CD4-positive, alpha-beta T cell (primary cell): ENCODE measurements at regions not wholly inside any gene's neighbourhood (a gene's known extent, or its start where the extent isn't known, plus 50 kb on each side); places are given as distances from the start of the nearest gene placed in this dataset.

ENCODE experiments used
- ATAC-seq: fragments of 200-7000 bp; cut with Tn5 transposase; one replicate; pipeline ENCODE4 v1.10.0; 2022; ENCODE audit warnings: mild to moderate bottlenecking; ENCODE audit not compliant: poor library complexity
- CTCF ChIA-PET: fragments of 350-600 bp; sonication (Branson Sonifier 250); formaldehyde crosslinking; loops from one replicate; lab custom pipeline; 2021; ENCODE audit warnings: antibody characterized with exemption, inconsistent platforms; lab: Charles Lee
- POLR2A ChIA-PET: fragments of 350-600 bp; sonication (Branson Sonifier 250); formaldehyde crosslinking; loops from one replicate; lab custom pipeline; 2021; ENCODE audit warnings: antibody characterized with exemption, inconsistent platforms; lab: Charles Lee
- DNase-seq, 14 experiments: peaks; one replicate each; pipeline ENCODE4 v3.0.0-alpha.2; 2013 to 2020; ENCODE audit warnings: mixed read lengths in 2 of 14
- H3K27ac ChIP-seq, 2 donors: one replicate each; pipeline versions ENCODE4 v1.5.1 to v1.7.0; 2013; ENCODE audit warnings: low read length in 2 of 2, low read depth in 1 of 2, mild to moderate bottlenecking in 1 of 2
- H3K27me3 ChIP-seq, 2 experiments: 1 replicate in 1 of 2; 2 replicates in 1 of 2; pipeline versions ENCODE4 v1.6.1 to v1.7.0; 2013; ENCODE audit warnings: low read length in 2 of 2, control low read depth in 1 of 2, mild to moderate bottlenecking in 1 of 2, moderate library complexity in 1 of 2; ENCODE audit not compliant: insufficient read depth in 2 of 2, control insufficient read depth in 1 of 2
- H3K36me3 ChIP-seq: one replicate; pipeline ENCODE4 v1.6.1; 2013; ENCODE audit warnings: low read length, control low read depth; ENCODE audit not compliant: insufficient read depth
- H3K4me1 ChIP-seq: one replicate; pipeline ENCODE4 v1.6.1; 2013; ENCODE audit warnings: low read length, control low read depth; ENCODE audit not compliant: insufficient read depth
- H3K4me3 ChIP-seq: one replicate; pipeline ENCODE4 v1.5.1; 2013; ENCODE audit warnings: mild to moderate bottlenecking, low read length, moderate library complexity
- H3K9me3 ChIP-seq, 2 experiments: 1 replicate in 1 of 2; 2 replicates in 1 of 2; pipeline versions ENCODE4 v1.6.1 to v1.7.0; 2013; ENCODE audit warnings: low read length in 2 of 2, mild to moderate bottlenecking in 2 of 2, control low read depth in 1 of 2, moderate library complexity in 1 of 2; ENCODE audit not compliant: control insufficient read depth in 1 of 2, insufficient read depth in 1 of 2
- H3K27ac Mint-ChIP-seq: one replicate; pipeline ENCODE4 v1.8.0; 2020; ENCODE audit warnings: mixed read lengths
- H3K27me3 Mint-ChIP-seq: one replicate; pipeline ENCODE4 v1.8.0; 2021; ENCODE audit warnings: mixed read lengths
- H3K36me3 Mint-ChIP-seq: one replicate; pipeline ENCODE4 v1.8.0; 2021; ENCODE audit warnings: low read depth, mixed read lengths
- H3K4me1 Mint-ChIP-seq: one replicate; pipeline ENCODE4 v1.8.0; 2021; ENCODE audit warnings: low read depth, mixed read lengths
- H3K4me3 Mint-ChIP-seq: one replicate; pipeline ENCODE4 v1.8.0; 2020; ENCODE audit warnings: mild to moderate bottlenecking, mixed read lengths
- H3K9me3 Mint-ChIP-seq: one replicate; pipeline ENCODE4 v1.8.0; 2020; ENCODE audit warnings: mixed read lengths
- CTCF ChIP-seq: fragments of 200-600 bp; IDR thresholded peaks from one replicate; pipeline ENCODE4 v1.8.0; 2022; ENCODE audit warnings: antibody characterized with exemption, mild to moderate bottlenecking
- intact Hi-C, 2 experiments: fragments of 100-400 bp; cut with DNase I in 1 of 2; cut with micrococcal nuclease in 1 of 2; formaldehyde crosslinking; loops; one replicate each; pipeline versions ENCODE4 v1.15.1 to v1.9.0; 2023 to 2025; cut with DNase I, micrococcal nuclease

GRCh38 chr3:168583977-168584376, 488.3 kb upstream of the GOLIM4 start:
- Histone ChIP-seq H3K36me3 (no peaks in the 10 kb centered on the region), H3K27ac (no peak overlapping the region), H3K9me3 (no peaks in the 10 kb centered on the region), H3K4me3 (no peak overlapping the region), H3K4me1 (no peaks in the 10 kb centered on the region), H3K27me3 (no peaks in the 10 kb centered on the region)
- ATAC-seq (no peak), DNase-seq (no peak)
- ChIA-PET CTCF (no interaction called here), POLR2A (no interaction called here)
- intact Hi-C loops, result no loop called here
- no peak overlapping the region for H3K4me3 Mint-ChIP-seq
- no peaks in the 10 kb centered on the region for H3K36me3 Mint-ChIP-seq
- no peak overlapping the region for H3K27ac Mint-ChIP-seq
- no peak for TF ChIP-seq CTCF
- no peaks in the 10 kb centered on the region for H3K9me3 Mint-ChIP-seq
- no peaks in the 10 kb centered on the region for H3K4me1 Mint-ChIP-seq
- no peaks in the 10 kb centered on the region for H3K27me3 Mint-ChIP-seq

GRCh38 chr3:168582503-168582902, 486.8 kb upstream of the GOLIM4 start:
- H3K9me3 ChIP-seq, result peaks cover 0 to 3% of the 10 kb centered on the region in 2 experiments
- ATAC-seq, result no peak
- intact Hi-C loops, result no loop called here
- ChIA-PET CTCF (no interaction called here), POLR2A (no interaction called here)
- no peak for DNase-seq
- H3K36me3 ChIP-seq, result no peaks in the 10 kb centered on the region
- Mint-ChIP-seq H3K4me1 (no peaks in the 10 kb centered on the region), H3K4me3 (no peak overlapping the region), H3K9me3 (no peaks in the 10 kb centered on the region), H3K36me3 (no peaks in the 10 kb centered on the region), H3K27ac (no peak overlapping the region), H3K27me3 (no peaks in the 10 kb centered on the region)
- H3K4me3 ChIP-seq, result no peak overlapping the region
- no peaks in the 10 kb centered on the region for H3K4me1 ChIP-seq
- no peaks in the 10 kb centered on the region for H3K27me3 ChIP-seq
- no peak overlapping the region for H3K27ac ChIP-seq
- TF ChIP-seq CTCF, result no peak

DNA sequence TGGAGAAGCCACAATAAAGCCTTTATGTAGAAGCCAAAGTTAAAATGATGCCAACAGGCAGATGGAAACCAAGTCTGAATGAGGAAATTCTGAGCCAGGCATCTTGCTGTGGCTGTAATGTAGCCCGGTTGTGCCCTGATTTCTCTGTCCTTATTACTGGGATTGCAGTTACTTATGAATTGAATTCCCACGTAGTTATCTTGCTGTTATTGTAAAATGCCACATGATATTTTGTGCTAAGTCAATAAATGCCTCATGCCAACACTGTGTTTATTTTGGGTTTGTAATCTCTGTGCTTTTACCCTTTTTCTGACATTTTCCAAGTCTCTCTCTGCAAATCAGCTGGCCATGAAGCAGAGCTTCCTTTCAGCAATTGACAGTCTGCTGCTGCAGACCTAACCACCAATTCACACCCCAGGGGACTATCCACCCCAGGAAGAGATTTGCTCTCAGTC, 486.1 kb upstream of the GOLIM4 start:
- no peaks in the 10 kb centered on the region for H3K4me1 ChIP-seq
- Mint-ChIP-seq H3K27ac (no peak overlapping the region), H3K4me1 (no peaks in the 10 kb centered on the region), H3K9me3 (no peaks in the 10 kb centered on the region), H3K27me3 (no peaks in the 10 kb centered on the region), H3K36me3 (no peaks in the 10 kb centered on the region), H3K4me3 (no peak overlapping the region)
- ATAC-seq (no peak), DNase-seq (no peak)
- no peaks in the 10 kb centered on the region for H3K36me3 ChIP-seq
- peaks cover 0 to 3% of the 10 kb centered on the region in 2 experiments for H3K9me3 ChIP-seq
- no peak overlapping the region for H3K4me3 ChIP-seq
- H3K27me3 ChIP-seq, result no peaks in the 10 kb centered on the region
- POLR2A ChIA-PET, result no interaction called here
- no peak for TF ChIP-seq CTCF
- intact Hi-C loops, result no loop called here
- H3K27ac ChIP-seq, result no peak overlapping the region
- CTCF ChIA-PET, result no interaction called here
